HUES48 (cell line): ENCODE measurements at regions not wholly inside any gene's neighbourhood (a gene's known extent, or its start where the extent isn't known, plus 50 kb on each side); places are given as distances from the start of the nearest gene placed in this dataset.

Experiments
- H3K27ac ChIP-seq: one replicate; pipeline ENCODE4 v1.7.0; 2013; ENCODE audit warnings: low read depth, low read length, inconsistent platforms
- H3K27me3 ChIP-seq: 2 replicates; pipeline ENCODE4 v1.6.1; 2013; ENCODE audit warnings: mild to moderate bottlenecking, low read length; ENCODE audit not compliant: control insufficient read depth, insufficient read depth
- H3K36me3 ChIP-seq: 2 replicates; pipeline ENCODE4 v1.6.1; 2013; ENCODE audit warnings: low read length; ENCODE audit not compliant: control insufficient read depth, insufficient read depth
- H3K4me1 ChIP-seq: 2 replicates; pipeline ENCODE4 v1.6.1; 2013; ENCODE audit warnings: mild to moderate bottlenecking, low read length; ENCODE audit not compliant: control insufficient read depth, insufficient read depth
- H3K4me3 ChIP-seq: 2 replicates; pipeline ENCODE4 v1.5.1; 2013; ENCODE audit warnings: mild to moderate bottlenecking, low read depth, low read length
- H3K9ac ChIP-seq: 2 replicates; pipeline ENCODE4 v1.6.1; 2013; ENCODE audit warnings: mild to moderate bottlenecking, low read depth, low read length, moderate library complexity
- H3K9me3 ChIP-seq: 2 replicates; pipeline ENCODE4 v1.6.1; 2013; ENCODE audit warnings: low read length; ENCODE audit not compliant: control insufficient read depth, insufficient read depth

GRCh38 chr16:55144651-55145050, 179.4 kb upstream of the IRX6 start:
- no peaks in the 10 kb centered on the region for H3K9me3 ChIP-seq

GRCh38 chr16:55145771-55146603, 178.0 kb upstream of the IRX6 start:
- H3K9me3 ChIP-seq: no peaks in the 10 kb centered on the region
- no peak overlapping the region for H3K9ac ChIP-seq
- H3K36me3 ChIP-seq: no peaks in the 10 kb centered on the region
- H3K27ac ChIP-seq: no peak overlapping the region
- H3K4me1 ChIP-seq: peaks cover 10% of the 10 kb centered on the region
- no peaks in the 10 kb centered on the region for H3K27me3 ChIP-seq
- no peak overlapping the region for H3K4me3 ChIP-seq

More at GRCh38 chr16:55144651-55145050, 179.4 kb upstream of the IRX6 start:
- no peak overlapping the region for H3K9ac ChIP-seq
- H3K27ac ChIP-seq: no peak overlapping the region
- peaks cover 10% of the 10 kb centered on the region for H3K4me1 ChIP-seq
- H3K36me3 ChIP-seq: no peaks in the 10 kb centered on the region
- no peaks in the 10 kb centered on the region for H3K27me3 ChIP-seq
- H3K4me3 ChIP-seq: no peak overlapping the region

- Histone ChIP-seq H3K27ac (no peak overlapping the region), H3K9ac (no peak overlapping the region), H3K4me1 (peaks cover 11% of the 10 kb centered on the region), H3K9me3 (no peaks in the 10 kb centered on the region), H3K36me3 (no peaks in the 10 kb centered on the region), H3K27me3 (no peaks in the 10 kb centered on the region), H3K4me3 (no peak overlapping the region)
These were observed 177.0 kb upstream of the IRX6 start for GRCh38 chr16:55146966-55147365.

GRCh38 chr16:55147396-55147795, 176.6 kb upstream of the IRX6 start:
- Histone ChIP-seq H3K27ac (no peak overlapping the region), H3K4me3 (no peak overlapping the region), H3K4me1 (peaks cover 8% of the 10 kb centered on the region), H3K9me3 (no peaks in the 10 kb centered on the region), H3K36me3 (no peaks in the 10 kb centered on the region), H3K27me3 (no peaks in the 10 kb centered on the region), H3K9ac (no peak overlapping the region)

- Histone ChIP-seq H3K27ac (no peak overlapping the region), H3K27me3 (no peaks in the 10 kb centered on the region)
These were observed 174.4 kb upstream of the IRX6 start for GRCh38 chr16:55149622-55150021.

GRCh38 chr16:55151561-55152305, 172.3 kb upstream of the IRX6 start:
- no peaks in the 10 kb centered on the region for H3K9me3 ChIP-seq
- H3K4me3 ChIP-seq: no peak overlapping the region
- H3K27ac ChIP-seq: no peak overlapping the region
- no peaks in the 10 kb centered on the region for H3K36me3 ChIP-seq
- no peak overlapping the region for H3K9ac ChIP-seq
- H3K27me3 ChIP-seq: no peaks in the 10 kb centered on the region
- peaks cover 9% of the 10 kb centered on the region; the same call in 1 of the 2 replicates for H3K4me1 ChIP-seq

More at GRCh38 chr16:55149622-55150021, 174.4 kb upstream of the IRX6 start:
- H3K9me3 ChIP-seq: no peaks in the 10 kb centered on the region
- H3K36me3 ChIP-seq: no peaks in the 10 kb centered on the region
- H3K4me1 ChIP-seq: peaks cover 9% of the 10 kb centered on the region; the same call in 1 of the 2 replicates
- no peak overlapping the region for H3K9ac ChIP-seq
- H3K4me3 ChIP-seq: no peak overlapping the region

GRCh38 chr16:55152875-55153390, 171.1 kb upstream of the IRX6 start:
- H3K27ac ChIP-seq: no peak overlapping the region
- H3K4me3 ChIP-seq: no peak overlapping the region
- H3K4me1 ChIP-seq: peaks cover 9% of the 10 kb centered on the region; the same call in 1 of the 2 replicates
- no peak overlapping the region for H3K9ac ChIP-seq
- no peaks in the 10 kb centered on the region for H3K27me3 ChIP-seq
- H3K9me3 ChIP-seq: no peaks in the 10 kb centered on the region
- no peaks in the 10 kb centered on the region for H3K36me3 ChIP-seq

GRCh38 chr16:55154262-55154661, 169.7 kb upstream of the IRX6 start:
- Histone ChIP-seq H3K36me3 (no peaks in the 10 kb centered on the region), H3K4me3 (no peak overlapping the region), H3K9me3 (no peaks in the 10 kb centered on the region), H3K27ac (no peak overlapping the region), H3K4me1 (peaks cover 9% of the 10 kb centered on the region; the same call in 1 of the 2 replicates), H3K9ac (no peak overlapping the region), H3K27me3 (no peaks in the 10 kb centered on the region)

GRCh38 chr16:55154956-55155355, 169.0 kb upstream of the IRX6 start:
- H3K9ac ChIP-seq: no peak overlapping the region
- H3K4me1 ChIP-seq: peaks cover 9% of the 10 kb centered on the region; the same call in 1 of the 2 replicates
- no peaks in the 10 kb centered on the region for H3K9me3 ChIP-seq
- no peak overlapping the region for H3K4me3 ChIP-seq
- H3K36me3 ChIP-seq: no peaks in the 10 kb centered on the region
- H3K27ac ChIP-seq: no peak overlapping the region
- H3K27me3 ChIP-seq: no peaks in the 10 kb centered on the region

- H3K36me3 ChIP-seq: no peaks in the 10 kb centered on the region
- H3K27me3 ChIP-seq: no peaks in the 10 kb centered on the region
- H3K4me3 ChIP-seq: no peak overlapping the region
- peaks cover 9% of the 10 kb centered on the region; the same call in 1 of the 2 replicates for H3K4me1 ChIP-seq
- H3K9ac ChIP-seq: no peak overlapping the region
- H3K9me3 ChIP-seq: no peaks in the 10 kb centered on the region
- H3K27ac ChIP-seq: no peak overlapping the region
These were observed 168.2 kb upstream of the IRX6 start for GRCh38 chr16:55155815-55156214.

- no peaks in the 10 kb centered on the region for H3K27me3 ChIP-seq
- H3K9ac ChIP-seq: no peak overlapping the region
- H3K9me3 ChIP-seq: no peaks in the 10 kb centered on the region
- no peaks in the 10 kb centered on the region for H3K36me3 ChIP-seq
- no peak overlapping the region for H3K27ac ChIP-seq
- no peak overlapping the region for H3K4me3 ChIP-seq
- H3K4me1 ChIP-seq: 0 out of 2 replicates have a peak, but pooled peaks cover 6% of the 10 kb centered on the region
These were observed 154.2 kb upstream of the IRX6 start for GRCh38 chr16:55169780-55170179.
